SK-N-SH (cell line): ENCODE measurements at regions not wholly inside any gene's neighbourhood (a gene's known extent, or its start where the extent isn't known, plus 50 kb on each side); places are given as distances from the start of the nearest gene placed in this dataset.

Source experiments
- EP300 ChIP-seq, 2 experiments: IDR thresholded peaks; 2 replicates each; pipeline versions ENCODE4 v1.4.0 to v1.6.1; 2012; ENCODE audit warnings: borderline replicate concordance in 1 of 2, low read depth in 1 of 2, low read length in 1 of 2
- MXI1 ChIP-seq: IDR thresholded peaks from 2 replicates; pipeline ENCODE4 v1.6.1; 2012; ENCODE audit warnings: mild to moderate bottlenecking, low read depth, low read length, improper control_type of control experiment
- POLR2AphosphoS5 ChIP-seq: IDR thresholded peaks from 2 replicates; pipeline ENCODE4 v1.6.1; 2012; ENCODE audit warnings: low read depth, low read length
- RAD21 ChIP-seq: IDR thresholded peaks from 2 replicates; pipeline ENCODE4 v1.6.1; 2012; ENCODE audit warnings: mild to moderate bottlenecking, low read length
- SIN3A ChIP-seq: IDR thresholded peaks from 2 replicates; pipeline ENCODE4 v1.6.1; 2012; ENCODE audit warnings: low read depth, mild to moderate bottlenecking, low read length, moderate library complexity, borderline replicate concordance
- TCF12 ChIP-seq: IDR thresholded peaks from 2 replicates; pipeline ENCODE4 v1.4.0; 2012
- USF2 ChIP-seq: fragments of 150-350 bp; IDR thresholded peaks from 2 replicates; pipeline ENCODE4 v1.6.1; 2017; ENCODE audit warnings: antibody characterized with exemption, low read length, low read depth, borderline replicate concordance
- TF ChIP-seq, protein P1 (sequence below): fragments of 150-350 bp; IDR thresholded peaks from 2 replicates; pipeline ENCODE4 v1.6.1; 2016; ENCODE audit warnings: mild to moderate bottlenecking, low read depth, low read length
- TF ChIP-seq, protein P2 (sequence below): fragments of 200-600 bp; sonication (generic); IDR thresholded peaks from 2 replicates; pipeline ENCODE4 v1.6.1; 2017; ENCODE audit warnings: antibody characterized with exemption, mild to moderate bottlenecking, moderate library complexity
- TF ChIP-seq, protein P3 (sequence below): IDR thresholded peaks from 2 replicates; pipeline ENCODE4 v1.4.0; 2012; ENCODE audit warnings: low read depth

DNA sequence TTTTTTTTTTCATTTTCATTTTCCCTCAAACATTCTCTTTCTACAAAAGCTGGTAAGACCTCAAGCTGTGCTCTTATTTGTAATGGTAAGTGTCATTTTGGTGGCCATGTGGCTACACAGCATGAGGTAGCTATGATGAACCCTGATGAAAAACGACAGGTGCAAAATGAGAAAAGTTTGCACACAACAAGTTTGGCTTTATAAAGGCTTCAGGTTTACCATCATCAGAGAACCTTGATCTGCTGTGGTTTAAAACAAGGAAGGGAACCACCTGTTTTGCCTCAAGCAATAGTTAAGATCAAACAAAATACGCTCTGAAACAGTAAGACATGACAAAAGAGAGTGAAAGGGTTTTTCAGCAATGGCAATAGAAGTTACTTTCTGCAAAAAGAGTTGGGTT is 1124.6 kb upstream of the ACO1 start:
- TF ChIP-seq, protein P1, sequence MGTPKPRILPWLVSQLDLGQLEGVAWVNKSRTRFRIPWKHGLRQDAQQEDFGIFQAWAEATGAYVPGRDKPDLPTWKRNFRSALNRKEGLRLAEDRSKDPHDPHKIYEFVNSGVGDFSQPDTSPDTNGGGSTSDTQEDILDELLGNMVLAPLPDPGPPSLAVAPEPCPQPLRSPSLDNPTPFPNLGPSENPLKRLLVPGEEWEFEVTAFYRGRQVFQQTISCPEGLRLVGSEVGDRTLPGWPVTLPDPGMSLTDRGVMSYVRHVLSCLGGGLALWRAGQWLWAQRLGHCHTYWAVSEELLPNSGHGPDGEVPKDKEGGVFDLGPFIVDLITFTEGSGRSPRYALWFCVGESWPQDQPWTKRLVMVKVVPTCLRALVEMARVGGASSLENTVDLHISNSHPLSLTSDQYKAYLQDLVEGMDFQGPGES, result no peak
- TF ChIP-seq, protein P2, sequence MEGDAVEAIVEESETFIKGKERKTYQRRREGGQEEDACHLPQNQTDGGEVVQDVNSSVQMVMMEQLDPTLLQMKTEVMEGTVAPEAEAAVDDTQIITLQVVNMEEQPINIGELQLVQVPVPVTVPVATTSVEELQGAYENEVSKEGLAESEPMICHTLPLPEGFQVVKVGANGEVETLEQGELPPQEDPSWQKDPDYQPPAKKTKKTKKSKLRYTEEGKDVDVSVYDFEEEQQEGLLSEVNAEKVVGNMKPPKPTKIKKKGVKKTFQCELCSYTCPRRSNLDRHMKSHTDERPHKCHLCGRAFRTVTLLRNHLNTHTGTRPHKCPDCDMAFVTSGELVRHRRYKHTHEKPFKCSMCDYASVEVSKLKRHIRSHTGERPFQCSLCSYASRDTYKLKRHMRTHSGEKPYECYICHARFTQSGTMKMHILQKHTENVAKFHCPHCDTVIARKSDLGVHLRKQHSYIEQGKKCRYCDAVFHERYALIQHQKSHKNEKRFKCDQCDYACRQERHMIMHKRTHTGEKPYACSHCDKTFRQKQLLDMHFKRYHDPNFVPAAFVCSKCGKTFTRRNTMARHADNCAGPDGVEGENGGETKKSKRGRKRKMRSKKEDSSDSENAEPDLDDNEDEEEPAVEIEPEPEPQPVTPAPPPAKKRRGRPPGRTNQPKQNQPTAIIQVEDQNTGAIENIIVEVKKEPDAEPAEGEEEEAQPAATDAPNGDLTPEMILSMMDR, result no peak
- TF ChIP-seq TCF12 (no peak), USF2 (no peak), POLR2AphosphoS5 (no peak), MXI1 (no peak), EP300 (IDR thresholded peaks at IDR 0.05; ENCODE audit: borderline replicate concordance in 1 of 2, low read depth in 1 of 2, low read length in 1 of 2) (no peak), SIN3A (no peak), RAD21 (no peak)
- TF ChIP-seq, protein P3, sequence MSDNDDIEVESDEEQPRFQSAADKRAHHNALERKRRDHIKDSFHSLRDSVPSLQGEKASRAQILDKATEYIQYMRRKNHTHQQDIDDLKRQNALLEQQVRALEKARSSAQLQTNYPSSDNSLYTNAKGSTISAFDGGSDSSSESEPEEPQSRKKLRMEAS, result no peak
